ENCODE measurements at regions not wholly inside any gene's neighbourhood (a gene's known extent, or its start where the extent isn't known, plus 50 kb on each side); places are given as distances from the start of the nearest gene placed in this dataset.

DNA sequence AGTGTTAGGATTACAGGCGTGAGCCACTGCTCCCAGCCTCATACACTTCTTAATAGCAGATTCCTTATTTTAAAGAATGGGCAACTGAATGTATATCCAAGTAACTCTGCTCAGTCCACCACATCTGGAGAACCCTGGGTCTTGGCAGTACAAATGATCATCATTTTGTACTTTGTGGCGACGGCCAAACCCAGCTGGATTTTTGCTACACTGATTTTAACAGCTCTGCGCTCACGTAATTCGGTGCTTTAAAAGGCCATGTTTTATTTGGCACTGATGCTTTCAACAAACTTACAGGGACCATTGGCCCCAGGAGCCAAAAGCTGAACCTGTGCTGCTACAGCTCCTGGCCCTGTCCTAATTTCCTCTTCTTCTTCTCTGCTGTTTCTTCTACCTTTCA lies 60.8 kb upstream of the PDE3B start:
- no peak for DNase-seq
- no peak for ATAC-seq

DNA sequence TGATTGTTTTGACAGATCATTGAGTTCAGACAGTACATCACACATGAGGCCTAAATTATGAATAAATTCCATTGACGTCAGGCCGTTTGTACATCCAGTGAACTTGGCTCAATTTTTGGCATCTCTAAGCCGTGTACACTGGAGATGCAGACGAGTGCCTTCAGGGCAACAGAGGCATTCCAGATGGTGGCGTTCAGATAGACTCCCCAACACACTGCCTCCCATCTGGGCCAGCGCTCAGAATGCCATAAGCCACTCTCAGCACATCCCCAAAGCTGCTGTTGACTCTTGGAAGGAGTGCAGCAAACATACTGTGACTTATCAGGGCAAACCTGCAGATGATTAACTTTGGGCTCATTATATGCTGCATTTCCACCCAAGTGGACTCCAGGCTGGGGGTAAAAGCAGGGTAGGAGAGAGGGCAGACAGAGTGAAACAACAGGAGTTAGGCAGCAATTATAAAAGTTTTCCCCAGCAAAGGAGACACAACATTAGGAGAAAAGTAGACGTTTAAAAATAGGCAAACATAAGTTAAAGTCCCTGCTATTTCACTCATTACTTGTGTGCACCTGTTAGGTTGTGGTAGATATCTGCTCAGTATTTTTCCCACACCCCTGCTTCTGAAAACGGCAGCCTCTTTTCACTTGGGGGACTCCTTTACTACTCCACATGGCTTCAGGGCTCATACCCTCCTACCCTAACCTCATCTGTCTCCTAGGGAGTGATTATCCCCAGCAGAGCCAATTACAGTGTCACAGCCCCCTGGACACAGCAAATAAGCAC lies 60.2 kb upstream of the PDE3B start:
- Histone ChIP-seq H3K4me3 (no peak overlapping the region), H3K27me3 (no peaks in the 10 kb centered on the region), H3K27ac (peak overlapping the region; percentile 24 to 79 (median 56)), H3K4me1 (peaks cover 5 to 24% (median 23%) of the 10 kb centered on the region in 3 donors), H3K36me3 (no peaks in the 10 kb centered on the region), H3K9me3 (no peaks in the 10 kb centered on the region)
- intact Hi-C loops (cut with DNase I): no loop called here
- no peak for FAIRE-seq
- 10 to 14% methylated on average over 8 of the region's 8 CpGs for WGBS, 2 donors
- ATAC-seq: peak; percentile 86 to 92 (median 87)
- no peak for TF ChIP-seq CTCF (IDR thresholded peaks at IDR 0.05)
- DNase-seq: peak in 3 of 6 donors; percentile 28 to 34 (median 34)

More for the DNA sequence above, 60.8 kb upstream of the PDE3B start:
- Histone ChIP-seq H3K4me1 (peaks cover 5 to 24% (median 23%) of the 10 kb centered on the region in 3 donors), H3K27ac (peak overlapping the region in 3 of 4 donors; percentile 24 to 79 (median 64)), H3K27me3 (no peaks in the 10 kb centered on the region), H3K9me3 (no peaks in the 10 kb centered on the region), H3K4me3 (no peak overlapping the region), H3K36me3 (no peaks in the 10 kb centered on the region)
- no peak for TF ChIP-seq CTCF (IDR thresholded peaks at IDR 0.05)
- intact Hi-C loops (cut with DNase I): no loop called here
- FAIRE-seq: no peak
- 93 to 95% methylated on average over 6 of the region's 6 CpGs for WGBS, 2 donors

GRCh38 chr11:14584035-14584363 lies 59.6 kb upstream of the PDE3B start:
- DNase-seq (no peak), ATAC-seq (no peak), FAIRE-seq (no peak)
- Histone ChIP-seq H3K27me3 (no peaks in the 10 kb centered on the region), H3K9me3 (no peaks in the 10 kb centered on the region), H3K27ac (peak overlapping the region; percentile 24 to 79 (median 56)), H3K4me1 (peaks cover 5 to 24% (median 23%) of the 10 kb centered on the region in 3 donors), H3K4me3 (no peak overlapping the region), H3K36me3 (no peaks in the 10 kb centered on the region)
- intact Hi-C loops (cut with DNase I): no loop called here
- TF ChIP-seq CTCF (IDR thresholded peaks at IDR 0.05): no peak
- WGBS, 2 donors: 89 to 97% methylated on average over 3 of the region's 3 CpGs

GRCh38 chr11:14584595-14584994 lies 59.0 kb upstream of the PDE3B start:
- Histone ChIP-seq H3K27ac (peak overlapping the region; percentile 28 to 79 (median 56)), H3K27me3 (no peaks in the 10 kb centered on the region), H3K9me3 (no peaks in the 10 kb centered on the region), H3K4me3 (no peak overlapping the region), H3K36me3 (no peaks in the 10 kb centered on the region), H3K4me1 (peaks cover 5 to 24% (median 23%) of the 10 kb centered on the region in 3 donors)
- 10 to 17% methylated on average over 2 of the region's 2 CpGs for WGBS, 2 donors
- intact Hi-C loops (cut with DNase I): no loop called here
- peak; percentile 71 to 80 (median 76) for ATAC-seq
- TF ChIP-seq CTCF (IDR thresholded peaks at IDR 0.05): no peak
- peak; percentile 32 for FAIRE-seq
- DNase-seq: peak in 2 of 6 donors; percentile 21 to 31

DNA sequence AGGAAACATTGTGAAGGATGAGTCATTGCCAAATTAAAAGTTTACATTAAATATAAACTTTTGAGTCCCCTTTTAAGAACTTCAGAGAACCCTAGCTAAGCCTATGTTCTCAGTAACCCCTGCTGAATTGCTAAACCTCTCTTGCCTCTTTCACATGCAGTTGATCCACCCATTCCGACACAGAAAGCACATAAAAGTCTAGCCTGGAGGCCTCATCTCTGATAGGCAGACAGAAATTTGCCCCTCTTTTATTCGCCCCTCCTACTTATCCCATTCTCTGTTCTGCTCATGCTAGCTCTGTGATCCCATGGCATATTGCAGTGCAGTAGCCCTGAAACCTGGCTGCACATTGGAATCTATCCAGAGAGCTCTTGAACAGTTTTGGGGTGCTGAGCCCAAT lies 58.2 kb upstream of the PDE3B start:
- peaks cover 5 to 24% (median 23%) of the 10 kb centered on the region in 3 donors for H3K4me1 ChIP-seq
- H3K27me3 ChIP-seq: no peaks in the 10 kb centered on the region
- WGBS, 2 donors: 93 to 94% methylated on average over 2 of the region's 2 CpGs
- ATAC-seq (no peak), FAIRE-seq (no peak), DNase-seq (no peak)
- no peak overlapping the region for H3K27ac ChIP-seq
- H3K4me3 ChIP-seq: no peak overlapping the region
- intact Hi-C loops (cut with DNase I): no loop called here
- H3K36me3 ChIP-seq: no peaks in the 10 kb centered on the region
- no peak for TF ChIP-seq CTCF (IDR thresholded peaks at IDR 0.05)
- no peaks in the 10 kb centered on the region for H3K9me3 ChIP-seq
